PC-3 (cell line): ENCODE measurements at regions not wholly inside any gene's neighbourhood (a gene's known extent, or its start where the extent isn't known, plus 50 kb on each side); places are given as distances from the start of the nearest gene placed in this dataset.

ENCODE experiments used
- CTCF ChIP-seq: fragments of 300-600 bp; sonication (generic); conservative IDR thresholded peaks from 2 replicates; pipeline ENCODE4 v1.5.1; 2017; ENCODE audit warnings: antibody characterized with exemption, low read depth, mild to moderate bottlenecking, low read length
- EZH2 ChIP-seq: fragments of 300-600 bp; sonication (generic); IDR thresholded peaks from one replicate; pipeline ENCODE4 v1.6.1; 2017; ENCODE audit warnings: antibody characterized with exemption, mild to moderate bottlenecking, low read length; ENCODE audit not compliant: unreplicated experiment
- EZH2phosphoT487 ChIP-seq: fragments of 300-600 bp; sonication (generic); IDR thresholded peaks from 2 replicates; pipeline ENCODE4 v1.6.1; 2018; ENCODE audit warnings: mild to moderate bottlenecking, antibody characterized with exemption, low read length, borderline replicate concordance

- no peak for TF ChIP-seq CTCF
- TF ChIP-seq EZH2 = no peak
- TF ChIP-seq EZH2phosphoT487 = no peak
Observed at GRCh38 chr1:106555571-106555970, 500.9 kb upstream of the PRMT6 start.
